OCI-LY7 (cell line): ENCODE measurements at regions not wholly inside any gene's neighbourhood (a gene's known extent, or its start where the extent isn't known, plus 50 kb on each side); places are given as distances from the start of the nearest gene placed in this dataset.

Experiments
- BruUV-seq: library from RNA; stranded (reverse); fragments of 400-500 nt; replicated peaks from 2 replicates; lab custom pipeline; 2021; lab: Mats Ljungman, UMichigan
- CTCF ChIA-PET: fragments of 300-600 bp; sonication (Branson Sonifier 250); formaldehyde crosslinking; loops from one replicate; lab custom pipeline; 2022; ENCODE audit warnings: antibody characterized with exemption; ENCODE audit not compliant: unreplicated experiment; lab: Charles Lee
- POLR2A ChIA-PET: fragments of 300-600 bp; sonication (Branson Sonifier 250); formaldehyde crosslinking; loops from one replicate; lab custom pipeline; 2022; ENCODE audit warnings: antibody characterized with exemption; lab: Charles Lee
- DNase-seq: peaks from one replicate; pipeline ENCODE4 v3.0.0-alpha.2; 2015; ENCODE audit warnings: low spot score
- H2AFZ ChIP-seq: fragments of 200-600 bp; sonication (generic), shearing (Covaris generic); 2 replicates; pipeline ENCODE4 v1.6.1; 2014; ENCODE audit warnings: mild to moderate bottlenecking, antibody characterized with exemption, low read length, moderate library complexity
- H3K27ac ChIP-seq: fragments of 200-600 bp; sonication (generic); 2 replicates; pipeline ENCODE4 v1.5.1; 2014; ENCODE audit warnings: mixed run types, low read depth, mild to moderate bottlenecking, moderate library complexity, low read length, inconsistent platforms; ENCODE audit not compliant: poor library complexity, severe bottlenecking
- H3K36me3 ChIP-seq: fragments of 200-600 bp; sonication (generic); 2 replicates; pipeline ENCODE4 v1.6.1; 2014; ENCODE audit warnings: mild to moderate bottlenecking, antibody characterized with exemption, low read length, moderate library complexity, mixed read lengths; ENCODE audit not compliant: insufficient read depth
- H3K4me1 ChIP-seq: fragments of 200-600 bp; sonication (generic); 2 replicates; pipeline ENCODE4 v1.5.1; 2014; ENCODE audit warnings: mild to moderate bottlenecking, low read length; ENCODE audit not compliant: insufficient read depth, poor library complexity, severe bottlenecking
- H3K4me2 ChIP-seq: fragments of 200-600 bp; sonication (generic); 2 replicates; pipeline ENCODE4 v1.6.1; 2014; ENCODE audit warnings: mild to moderate bottlenecking, low read length
- H3K4me3 ChIP-seq: fragments of 200-600 bp; sonication (generic); 2 replicates; pipeline ENCODE4 v1.5.1; 2014; ENCODE audit warnings: mild to moderate bottlenecking, low read depth, low read length; ENCODE audit not compliant: poor library complexity, severe bottlenecking
- H3K79me2 ChIP-seq: fragments of 200-600 bp; sonication (generic); 2 replicates; pipeline ENCODE4 v1.6.1; 2016; ENCODE audit warnings: low read depth, mild to moderate bottlenecking, low read length, moderate library complexity, mixed read lengths; ENCODE audit not compliant: insufficient read depth
- H3K9me2 ChIP-seq: fragments of 200-600 bp; sonication (generic); 2 replicates; pipeline ENCODE4 v1.6.1; 2016; ENCODE audit warnings: mild to moderate bottlenecking, low read length, mixed read lengths; ENCODE audit not compliant: insufficient read depth
- H3K9me3 ChIP-seq: fragments of 200-600 bp; sonication (generic); 2 replicates; pipeline ENCODE4 v1.6.1; 2014; ENCODE audit warnings: mild to moderate bottlenecking, mixed run types, low read length, mixed read lengths
- H4K20me1 ChIP-seq: fragments of 200-600 bp; sonication (generic); 2 replicates; pipeline ENCODE4 v1.6.1; 2014; ENCODE audit warnings: mild to moderate bottlenecking, antibody characterized with exemption, low read length, moderate library complexity, mixed read lengths; ENCODE audit not compliant: insufficient read depth
- CTCF ChIP-seq: fragments of 200-600 bp; sonication (generic); conservative IDR thresholded peaks from 2 replicates; pipeline ENCODE4 v1.5.1; 2014; ENCODE audit warnings: mild to moderate bottlenecking, antibody characterized with exemption, low read length, moderate library complexity, mixed read lengths
- EZH2phosphoT487 ChIP-seq: fragments of 200-600 bp; sonication (generic); IDR thresholded peaks from 2 replicates; pipeline ENCODE4 v1.6.1; 2018; ENCODE audit warnings: low read depth, borderline replicate concordance, mild to moderate bottlenecking, mixed run types, antibody characterized with exemption, low read length, moderate library complexity, mixed read lengths
- intact Hi-C: fragments of 100-400 bp; cut with micrococcal nuclease; formaldehyde crosslinking; loops from one replicate; pipeline ENCODE4 v1.10.0; 2022; ENCODE audit not compliant: unreplicated experiment

- Histone ChIP-seq H4K20me1 (no peaks in the 10 kb centered on the region), H2AFZ (no peak overlapping the region), H3K4me2 (no peak overlapping the region), H3K9me2 (no peaks in the 10 kb centered on the region), H3K4me3 (no peak overlapping the region), H3K4me1 (peaks cover 9% of the 10 kb centered on the region), H3K27ac (no peak overlapping the region), H3K79me2 (no peaks in the 10 kb centered on the region), H3K9me3 (no peaks in the 10 kb centered on the region), H3K36me3 (no peaks in the 10 kb centered on the region)
- DNase-seq, result no peak
- TF ChIP-seq EZH2phosphoT487 (no peak), CTCF (no peak)
- CTCF ChIA-PET, result no interaction called here
- no TSS peak for BruUV-seq
- intact Hi-C loops, result no loop called here
- POLR2A ChIA-PET, result no interaction called here
Measured at GRCh38 chr16:85465328-85466303, 147.5 kb upstream of the GSE1 start.

GRCh38 chr16:85466304-85466700, 146.8 kb upstream of the GSE1 start:
- H4K20me1 ChIP-seq, result no peaks in the 10 kb centered on the region
- no peak overlapping the region for H3K4me2 ChIP-seq
- no peaks in the 10 kb centered on the region for H3K9me3 ChIP-seq
- no peaks in the 10 kb centered on the region for H3K79me2 ChIP-seq
- DNase-seq, result no peak
- H3K9me2 ChIP-seq, result no peaks in the 10 kb centered on the region
- ChIA-PET CTCF (interaction anchor here (0.6 kb wide), 1 partner anchor 192 kb away, joined by 3 read pairs; no protein-coding TSS in a partner anchor), POLR2A (no interaction called here)
- intact Hi-C loops, result no loop called here
- no peaks in the 10 kb centered on the region for H3K36me3 ChIP-seq
- TF ChIP-seq CTCF, result no peak
- no peak for TF ChIP-seq EZH2phosphoT487
- BruUV-seq, result no TSS peak
- peaks cover 7% of the 10 kb centered on the region for H3K4me1 ChIP-seq
- H3K4me3 ChIP-seq, result no peak overlapping the region
- no peak overlapping the region for H2AFZ ChIP-seq
- no peak overlapping the region for H3K27ac ChIP-seq

- Histone ChIP-seq H2AFZ (no peak overlapping the region), H3K79me2 (no peaks in the 10 kb centered on the region), H3K4me1 (peaks cover 4% of the 10 kb centered on the region), H3K9me2 (no peaks in the 10 kb centered on the region), H3K36me3 (no peaks in the 10 kb centered on the region), H4K20me1 (no peaks in the 10 kb centered on the region), H3K9me3 (no peaks in the 10 kb centered on the region), H3K4me2 (no peak overlapping the region), H3K4me3 (no peak overlapping the region), H3K27ac (no peak overlapping the region)
- ChIA-PET CTCF (interaction anchor here (0.6 kb wide), 1 partner anchor 192 kb away, joined by 3 read pairs; no protein-coding TSS in a partner anchor), POLR2A (no interaction called here)
- BruUV-seq, result no TSS peak
- intact Hi-C loops, result no loop called here
- TF ChIP-seq EZH2phosphoT487 (no peak), CTCF (no peak)
- no peak for DNase-seq
Measured at GRCh38 chr16:85466989-85467388, 146.1 kb upstream of the GSE1 start.
